Upper lobe of left lung (tissue), 6 donors: ENCODE measurements at regions not wholly inside any gene's neighbourhood (a gene's known extent, or its start where the extent isn't known, plus 50 kb on each side); places are given as distances from the start of the nearest gene placed in this dataset.
A peak's percentile ranks its signal among the peaks of the same experiment; 100 is the strongest.

Source experiments
- ATAC-seq, 2 donors: fragments of 200-7000 bp; cut with Tn5 transposase; one replicate each; pipeline ENCODE4 v1.9.1; 2022; ENCODE audit warnings: mild to moderate bottlenecking in 2 of 2, moderate library complexity in 2 of 2; ENCODE audit not compliant: low FRiP score in 2 of 2
- DNase-seq, 2 donors: peaks; one replicate each; pipeline ENCODE4 v3.0.0-alpha.2; 2019 to 2020
- H3K27ac ChIP-seq, 4 donors: fragments of 200-600 bp; sonication (generic); one replicate each; pipeline ENCODE4 v1.5.1; 2016 to 2019
- H3K27me3 ChIP-seq, 4 donors: fragments of 200-600 bp; sonication (generic); one replicate each; pipeline ENCODE4 v1.5.1; 2017 to 2019
- H3K36me3 ChIP-seq, 4 donors: fragments of 200-600 bp; sonication (generic); one replicate each; pipeline ENCODE4 v1.5.1; 2016 to 2019
- H3K4me1 ChIP-seq, 4 donors: fragments of 200-600 bp; sonication (generic); one replicate each; pipeline ENCODE4 v1.5.1; 2018 to 2019
- H3K4me3 ChIP-seq, 4 donors: fragments of 200-600 bp; sonication (generic); one replicate each; pipeline ENCODE4 v1.5.1; 2017 to 2019; ENCODE audit warnings: mild to moderate bottlenecking in 2 of 4, moderate library complexity in 1 of 4
- H3K9me3 ChIP-seq, 4 donors: fragments of 200-600 bp; sonication (generic); one replicate each; pipeline ENCODE4 v1.5.1; 2018 to 2019
- EP300 ChIP-seq, 4 donors: sonication (generic); formaldehyde crosslinking; IDR thresholded peaks; one replicate each; pipeline ENCODE4 v1.5.1; 2017; ENCODE audit warnings: antibody characterized with exemption in 4 of 4, control low read depth in 2 of 4
- POLR2A ChIP-seq, 4 donors: fragments of 450-650 bp; IDR thresholded peaks; one replicate each; pipeline ENCODE4 v1.5.1; 2016 to 2017; ENCODE audit warnings: antibody characterized with exemption in 4 of 4, mild to moderate bottlenecking in 2 of 4
- POLR2AphosphoS5 ChIP-seq, 2 donors: sonication (generic); formaldehyde crosslinking; IDR thresholded peaks; one replicate each; pipeline ENCODE4 v1.5.1; 2017; ENCODE audit warnings: antibody characterized with exemption in 2 of 2
- WGBS, 2 donors: methylation state at CpG; one replicate each; pipeline ENCODE4 v1.1.5; 2017 to 2018; 5-methylcytosine and 5-hydroxymethylcytosine counted together
- TF ChIP-seq, protein P1 (sequence below), 6 experiments: fragments of 450-650 bp in 4 of 6; fragments of 200-600 bp in 2 of 6; sonication (generic) in 2 of 6; IDR thresholded peaks; one replicate each; pipeline ENCODE4 v1.5.1; 2016 to 2019; ENCODE audit warnings: antibody characterized with exemption in 6 of 6
- donor health status: DM: no; HTN: no; CAD: no; lungs with moderate emphysema.
- donor health status: DM: no; HTN: yes; CAD: no; lungs with severe emphysema.

DNA sequence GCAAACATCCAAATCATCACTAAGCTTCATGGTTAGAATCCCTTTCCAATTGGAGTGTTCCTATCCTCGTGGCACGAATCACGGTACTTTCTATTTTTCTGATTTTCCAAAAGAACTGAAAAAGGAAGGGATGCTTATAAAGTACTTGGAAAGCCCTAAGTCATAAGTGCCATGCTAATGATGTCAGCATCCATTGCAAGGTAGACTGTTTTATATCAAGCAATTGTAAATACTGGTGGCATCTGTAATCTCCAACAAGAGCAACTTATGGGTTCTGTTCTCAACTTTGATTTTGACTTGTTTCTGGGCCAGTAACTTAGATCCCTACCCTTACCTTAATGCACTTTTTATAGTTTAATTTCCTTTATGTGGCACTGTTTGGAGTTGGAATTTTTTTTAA lies 619.5 kb downstream of the BCL11A start:
- 58 to 78% methylated on average over 3 of the region's 3 CpGs for whole genome bisulfite sequencing, 2 donors
- Histone ChIP-seq H3K27me3 (no peaks in the 10 kb centered on the region), H3K36me3 (no peaks in the 10 kb centered on the region), H3K4me1 (no peaks in the 10 kb centered on the region), H3K27ac (no peak overlapping the region), H3K9me3 (no peaks in the 10 kb centered on the region), H3K4me3 (no peak overlapping the region)
- DNase-seq, result no peak
- TF ChIP-seq POLR2A (IDR thresholded peaks at IDR 0.05) (no peak), EP300 (IDR thresholded peaks at IDR 0.05) (no peak), POLR2AphosphoS5 (IDR thresholded peaks at IDR 0.05) (no peak)
- TF ChIP-seq, protein P1, sequence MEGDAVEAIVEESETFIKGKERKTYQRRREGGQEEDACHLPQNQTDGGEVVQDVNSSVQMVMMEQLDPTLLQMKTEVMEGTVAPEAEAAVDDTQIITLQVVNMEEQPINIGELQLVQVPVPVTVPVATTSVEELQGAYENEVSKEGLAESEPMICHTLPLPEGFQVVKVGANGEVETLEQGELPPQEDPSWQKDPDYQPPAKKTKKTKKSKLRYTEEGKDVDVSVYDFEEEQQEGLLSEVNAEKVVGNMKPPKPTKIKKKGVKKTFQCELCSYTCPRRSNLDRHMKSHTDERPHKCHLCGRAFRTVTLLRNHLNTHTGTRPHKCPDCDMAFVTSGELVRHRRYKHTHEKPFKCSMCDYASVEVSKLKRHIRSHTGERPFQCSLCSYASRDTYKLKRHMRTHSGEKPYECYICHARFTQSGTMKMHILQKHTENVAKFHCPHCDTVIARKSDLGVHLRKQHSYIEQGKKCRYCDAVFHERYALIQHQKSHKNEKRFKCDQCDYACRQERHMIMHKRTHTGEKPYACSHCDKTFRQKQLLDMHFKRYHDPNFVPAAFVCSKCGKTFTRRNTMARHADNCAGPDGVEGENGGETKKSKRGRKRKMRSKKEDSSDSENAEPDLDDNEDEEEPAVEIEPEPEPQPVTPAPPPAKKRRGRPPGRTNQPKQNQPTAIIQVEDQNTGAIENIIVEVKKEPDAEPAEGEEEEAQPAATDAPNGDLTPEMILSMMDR (IDR thresholded peaks at IDR 0.05), result no peak
- ATAC-seq, result no peak

DNA sequence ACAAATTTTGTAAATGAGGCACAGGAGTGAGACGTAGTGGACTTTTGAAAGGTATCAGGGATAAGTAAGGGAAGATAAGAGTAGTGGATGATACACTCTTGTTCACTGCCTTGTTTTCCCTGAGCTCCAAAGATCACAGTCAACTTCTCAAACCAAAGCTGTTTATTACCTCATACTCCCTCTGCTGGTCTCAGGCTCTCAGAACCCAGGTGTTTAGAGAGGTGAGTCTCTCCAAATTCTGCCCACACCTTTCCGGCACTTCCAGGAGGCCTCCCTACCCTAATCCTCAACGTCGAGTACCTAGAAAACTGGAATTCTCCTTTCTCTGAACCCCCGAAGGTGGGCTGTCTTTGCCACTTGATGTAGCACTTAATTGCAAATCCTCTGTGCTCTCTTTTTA lies 621.1 kb downstream of the BCL11A start:
- Histone ChIP-seq H3K9me3 (no peaks in the 10 kb centered on the region), H3K27me3 (no peaks in the 10 kb centered on the region), H3K36me3 (no peaks in the 10 kb centered on the region), H3K4me1 (no peaks in the 10 kb centered on the region), H3K4me3 (no peak overlapping the region), H3K27ac (no peak overlapping the region)
- TF ChIP-seq POLR2AphosphoS5 (IDR thresholded peaks at IDR 0.05) (no peak), POLR2A (IDR thresholded peaks at IDR 0.05) (no peak), EP300 (IDR thresholded peaks at IDR 0.05) (no peak)
- TF ChIP-seq, protein P1 (IDR thresholded peaks at IDR 0.05), result no peak
- DNase-seq (no peak), ATAC-seq (no peak)
- WGBS, 2 donors, result 78 to 85% methylated on average over 5 of the region's 5 CpGs

DNA sequence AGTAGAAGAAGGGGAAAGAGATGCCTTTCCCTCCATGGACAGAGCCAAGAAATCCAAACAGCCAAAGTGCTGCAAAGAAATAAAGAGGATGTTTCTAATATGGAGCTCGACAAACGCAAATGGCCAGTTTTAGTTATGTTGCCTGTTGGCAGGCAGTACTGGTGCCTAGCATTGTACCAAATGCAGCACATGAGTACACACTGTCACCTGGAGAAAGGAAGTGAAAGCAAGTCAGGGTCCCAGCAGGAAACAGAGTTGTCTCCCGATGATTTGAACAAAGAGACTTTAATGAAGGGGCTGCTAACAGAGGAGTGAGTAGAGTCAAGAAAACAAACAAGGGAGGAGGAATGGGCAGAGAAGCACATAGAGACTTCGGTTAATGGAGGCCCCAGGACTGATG lies 623.0 kb downstream of the BCL11A start:
- DNase-seq (no peak), ATAC-seq (no peak)
- WGBS, 2 donors, result 71 to 74% methylated on average over 4 of the region's 4 CpGs
- Histone ChIP-seq H3K36me3 (no peaks in the 10 kb centered on the region), H3K27me3 (no peaks in the 10 kb centered on the region), H3K4me1 (no peaks in the 10 kb centered on the region), H3K27ac (no peak overlapping the region), H3K9me3 (no peaks in the 10 kb centered on the region), H3K4me3 (no peak overlapping the region)
- no peak for TF ChIP-seq EP300 (IDR thresholded peaks at IDR 0.05)

- Histone ChIP-seq H3K4me1 (no peaks in the 10 kb centered on the region), H3K9me3 (no peaks in the 10 kb centered on the region), H3K27ac (no peak overlapping the region), H3K27me3 (no peaks in the 10 kb centered on the region), H3K4me3 (no peak overlapping the region), H3K36me3 (no peaks in the 10 kb centered on the region)
- ATAC-seq (no peak), DNase-seq (peak in 1 of 2 donors; percentile 31)
- WGBS, 2 donors, result 89 to 90% methylated on average over 13 of the region's 13 CpGs
- TF ChIP-seq POLR2AphosphoS5 (IDR thresholded peaks at IDR 0.05), result no peak
- no peak for TF ChIP-seq EP300 (IDR thresholded peaks at IDR 0.05)
- no peak for TF ChIP-seq POLR2A (IDR thresholded peaks at IDR 0.05)
- TF ChIP-seq, protein P1 (IDR thresholded peaks at IDR 0.05), result no peak
Observed at GRCh38 chr2:59926731-59927130, 626.7 kb downstream of the BCL11A start.

GRCh38 chr2:59925321-59925720 lies 628.1 kb downstream of the BCL11A start:
- TF ChIP-seq POLR2AphosphoS5 (IDR thresholded peaks at IDR 0.05), result no peak
- TF ChIP-seq EP300 (IDR thresholded peaks at IDR 0.05), result no peak
- no peak for TF ChIP-seq POLR2A (IDR thresholded peaks at IDR 0.05)
- ATAC-seq (no peak), DNase-seq (no peak)
- Histone ChIP-seq H3K36me3 (no peaks in the 10 kb centered on the region), H3K27ac (no peak overlapping the region), H3K9me3 (no peaks in the 10 kb centered on the region), H3K4me3 (no peak overlapping the region), H3K4me1 (no peaks in the 10 kb centered on the region), H3K27me3 (no peaks in the 10 kb centered on the region)
- 67 to 81% methylated on average over 1 of the region's 1 CpG for WGBS, 2 donors

DNA sequence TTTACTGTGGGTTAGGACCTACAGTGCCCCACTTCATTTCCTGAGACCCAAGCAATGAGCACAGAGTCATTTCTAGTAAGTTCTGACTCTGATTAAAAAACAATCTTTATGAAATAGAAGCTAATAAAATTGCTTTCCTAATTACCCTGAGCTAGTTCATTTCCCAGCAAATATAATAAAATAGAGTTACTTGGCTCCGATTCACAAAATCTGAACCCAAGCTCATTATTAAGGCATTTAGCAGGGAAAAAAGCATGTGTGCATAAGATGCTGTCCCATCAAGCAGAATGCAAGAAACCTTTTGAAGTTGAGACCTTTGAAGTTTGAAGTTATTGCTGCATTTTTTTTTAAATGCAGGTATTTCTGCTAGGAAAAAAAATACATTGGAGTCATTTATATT lies 629.1 kb downstream of the BCL11A start:
- WGBS, 2 donors, result 73 to 91% methylated on average over 1 of the region's 1 CpG
- Histone ChIP-seq H3K9me3 (no peaks in the 10 kb centered on the region), H3K4me3 (no peak overlapping the region), H3K27ac (no peak overlapping the region), H3K27me3 (no peaks in the 10 kb centered on the region), H3K4me1 (no peaks in the 10 kb centered on the region), H3K36me3 (no peaks in the 10 kb centered on the region)
- no peak for DNase-seq
- ATAC-seq, result no peak
- TF ChIP-seq, protein P1 (IDR thresholded peaks at IDR 0.05), result no peak
- TF ChIP-seq POLR2A (IDR thresholded peaks at IDR 0.05) (no peak), POLR2AphosphoS5 (IDR thresholded peaks at IDR 0.05) (no peak), EP300 (IDR thresholded peaks at IDR 0.05) (no peak)
